NCI-H69 (cell line): ENCODE measurements at regions not wholly inside any gene's neighbourhood (a gene's known extent, or its start where the extent isn't known, plus 50 kb on each side); places are given as distances from the start of the nearest gene placed in this dataset.

Experiments
- DNase-seq: peaks from one replicate; lab custom pipeline; 2025; lab: John Stamatoyannopoulos, UW

- DNase-seq = no peak
Measured at GRCh38 chr2:12827721-12828120, 111.0 kb downstream of the TRIB2 start.

DNA sequence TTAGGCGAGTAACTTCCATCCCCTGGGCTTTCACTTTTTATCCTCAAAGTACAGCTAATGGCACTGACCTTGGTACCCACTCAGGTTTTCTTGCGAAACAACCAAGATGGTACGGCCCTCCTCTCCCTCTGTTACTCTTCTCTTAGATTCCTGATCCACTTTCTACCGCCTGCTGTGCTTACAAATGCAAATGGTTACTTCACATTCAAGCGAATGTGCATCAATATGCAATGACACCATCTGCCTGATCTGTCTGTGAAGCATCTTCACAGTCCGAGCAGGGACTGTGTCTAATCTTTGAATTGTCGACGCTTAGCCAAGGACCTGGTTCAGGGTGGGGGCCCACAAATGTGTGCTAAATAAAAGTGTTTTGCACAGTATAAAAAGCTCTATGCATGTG, 112.2 kb downstream of the TRIB2 start:
- DNase-seq = no peak

- DNase-seq = no peak
Measured at GRCh38 chr2:12831016-12831415, 114.3 kb downstream of the TRIB2 start.

DNA sequence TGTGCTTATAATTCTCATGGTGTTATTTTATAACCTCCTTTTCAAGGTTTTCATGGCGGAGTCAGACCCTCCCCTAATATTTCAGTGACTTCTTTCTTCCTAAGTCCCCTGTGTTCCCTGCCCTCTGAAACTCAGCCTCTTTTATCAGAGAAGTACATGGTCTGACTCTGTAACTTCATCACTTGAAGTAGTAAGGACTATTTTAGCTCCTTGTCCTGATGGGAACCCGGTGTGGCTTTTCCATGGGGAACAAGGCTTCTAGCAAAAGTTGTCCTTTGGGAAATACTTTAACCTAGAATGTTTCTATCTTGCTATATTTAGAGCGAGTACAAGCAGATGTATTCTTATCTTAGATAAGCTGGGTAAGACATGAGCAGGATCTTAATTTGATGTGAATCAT, 117.5 kb downstream of the TRIB2 start:
- DNase-seq = no peak

DNA sequence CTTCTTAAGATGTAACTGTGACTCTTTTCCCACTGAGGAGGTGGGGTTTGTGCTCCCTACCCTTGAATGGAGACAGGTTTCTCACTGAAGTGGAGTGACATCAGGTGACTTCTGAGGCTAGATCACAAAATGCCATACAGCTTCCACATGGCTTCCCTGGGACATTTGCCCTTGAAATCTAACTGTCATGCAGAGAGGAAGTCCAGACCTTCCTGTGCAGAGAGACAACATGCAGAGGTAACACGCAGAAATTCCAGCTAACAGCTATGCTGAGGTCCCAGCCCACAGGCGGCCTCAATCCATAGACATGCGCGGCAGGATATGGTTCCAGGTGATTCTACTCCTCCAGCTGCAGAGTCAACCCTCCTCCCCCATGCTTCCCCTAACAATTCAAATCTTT, 119.0 kb downstream of the TRIB2 start:
- DNase-seq = no peak

DNA sequence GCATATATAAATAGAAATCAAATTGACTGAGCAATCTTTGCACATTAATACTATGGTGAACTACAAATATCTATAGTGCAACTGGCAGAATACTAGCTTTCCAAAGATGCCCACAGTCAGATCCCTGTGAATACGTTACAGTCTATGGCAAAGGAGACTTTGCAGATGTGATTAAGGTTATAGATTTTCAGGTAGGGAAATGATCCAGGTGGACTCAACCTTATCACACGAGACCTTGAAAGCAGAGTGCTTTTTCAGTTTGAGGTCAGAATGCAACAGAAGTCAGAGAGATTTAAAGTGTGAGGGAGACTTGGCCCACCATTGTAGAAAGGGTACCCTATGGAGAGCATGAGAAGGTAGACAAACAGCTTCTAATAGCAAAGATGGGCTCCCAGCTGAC, 122.6 kb downstream of the TRIB2 start:
- no peak for DNase-seq

DNA sequence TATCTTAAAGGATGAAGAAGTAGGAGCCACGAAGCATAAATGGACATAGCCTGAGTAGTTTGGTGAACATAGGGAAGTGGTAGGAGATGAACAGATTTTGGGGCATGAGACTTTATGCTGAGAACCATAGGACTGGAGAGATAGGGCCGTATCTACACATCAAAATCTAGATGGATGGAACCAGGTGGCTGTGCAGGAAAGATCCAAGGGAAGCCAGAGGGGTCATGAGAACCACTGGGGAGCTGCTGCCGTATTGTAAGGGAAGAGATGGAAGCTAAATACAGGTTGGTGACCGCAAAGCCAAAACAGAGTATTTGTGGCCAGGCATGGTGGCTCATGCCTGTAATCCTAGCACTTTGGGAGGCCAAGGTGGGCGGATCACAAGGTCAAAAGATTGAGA, 124.3 kb downstream of the TRIB2 start:
- DNase-seq = no peak

DNA sequence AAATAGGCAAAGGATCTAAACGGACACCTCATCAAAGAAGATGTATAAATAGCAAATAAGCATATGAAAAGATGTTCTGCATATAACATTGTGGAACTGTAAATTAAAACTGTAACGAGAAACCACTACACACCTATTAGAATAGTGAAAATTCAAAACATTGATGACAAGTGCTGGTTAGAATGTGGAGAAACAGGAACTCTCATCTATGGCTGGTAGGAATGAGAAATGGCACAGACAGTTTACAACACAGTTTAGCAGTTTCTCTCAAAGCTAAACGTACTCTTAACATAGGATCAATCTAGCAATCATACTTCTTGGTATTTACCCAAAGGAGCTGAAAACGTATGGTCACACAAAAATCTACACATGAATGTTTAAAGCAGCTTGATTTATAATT, 126.2 kb downstream of the TRIB2 start:
- no peak for DNase-seq

- DNase-seq = no peak
Measured at GRCh38 chr2:12844511-12844910, 127.8 kb downstream of the TRIB2 start.

- DNase-seq = no peak
Measured at GRCh38 chr2:12847694-12848575, 131.2 kb downstream of the TRIB2 start.

- no peak for DNase-seq
Measured at GRCh38 chr2:12852135-12852534, 135.4 kb downstream of the TRIB2 start.

GRCh38 chr2:12854001-12854530, 137.3 kb downstream of the TRIB2 start:
- no peak for DNase-seq

DNA sequence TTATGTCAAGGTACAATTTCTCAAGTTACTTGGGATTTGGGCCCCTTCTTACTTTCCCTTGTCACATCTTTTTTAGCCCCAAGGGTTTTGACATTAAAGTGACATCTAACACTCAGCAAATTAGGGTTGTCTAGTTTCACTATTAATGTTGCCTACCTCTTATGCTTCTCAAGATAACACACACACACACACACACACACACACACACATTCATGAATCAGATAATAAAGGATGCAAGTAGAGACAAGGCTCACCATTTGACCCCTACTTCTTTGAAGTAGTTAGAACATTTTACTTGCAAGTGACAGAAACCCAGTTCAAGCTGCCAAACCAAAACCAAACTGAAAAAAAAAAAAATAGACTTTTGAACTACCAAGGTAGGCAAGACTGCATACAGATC, 138.8 kb downstream of the TRIB2 start:
- DNase-seq = no peak

DNA sequence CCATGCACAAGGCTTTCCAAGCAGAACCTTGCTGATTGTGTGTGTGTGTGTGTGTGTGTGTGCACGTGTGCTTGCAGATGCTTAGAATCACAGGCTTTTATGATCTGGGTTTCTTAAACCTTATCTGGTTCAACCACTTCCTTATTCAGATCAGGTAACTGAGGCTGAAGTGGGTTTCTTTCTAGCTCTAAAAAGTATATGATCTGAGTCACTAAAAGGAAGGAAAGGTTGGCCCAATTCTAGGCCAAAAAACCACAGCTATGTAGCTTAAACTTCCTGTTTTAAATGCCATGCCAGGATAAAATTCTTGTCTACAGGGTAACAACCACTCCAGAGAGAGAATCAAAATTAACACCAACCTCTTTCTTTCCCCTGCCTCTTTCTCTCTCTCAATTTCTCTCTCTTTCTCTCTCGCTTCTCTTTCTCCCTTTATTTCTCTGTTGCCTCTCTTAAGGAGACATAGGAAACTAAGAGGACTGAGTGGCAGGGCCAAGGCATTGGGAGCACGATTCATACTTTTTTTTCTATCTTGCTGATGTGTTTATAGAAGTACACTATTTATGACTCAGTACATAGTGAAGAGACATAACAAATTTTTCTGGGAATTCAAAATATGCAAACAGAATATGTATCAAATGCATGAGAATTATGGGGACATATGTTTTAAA, 140.3 kb downstream of the TRIB2 start:
- DNase-seq = no peak

- DNase-seq = no peak
Measured at GRCh38 chr2:12857891-12858290, 141.2 kb downstream of the TRIB2 start.

- DNase-seq = no peak
Measured at GRCh38 chr2:12858786-12859185, 142.1 kb downstream of the TRIB2 start.

- DNase-seq = no peak
Measured at GRCh38 chr2:12861344-12861930, 144.7 kb downstream of the TRIB2 start.

- DNase-seq = no peak
Measured at GRCh38 chr2:12862541-12862940, 145.8 kb downstream of the TRIB2 start.

DNA sequence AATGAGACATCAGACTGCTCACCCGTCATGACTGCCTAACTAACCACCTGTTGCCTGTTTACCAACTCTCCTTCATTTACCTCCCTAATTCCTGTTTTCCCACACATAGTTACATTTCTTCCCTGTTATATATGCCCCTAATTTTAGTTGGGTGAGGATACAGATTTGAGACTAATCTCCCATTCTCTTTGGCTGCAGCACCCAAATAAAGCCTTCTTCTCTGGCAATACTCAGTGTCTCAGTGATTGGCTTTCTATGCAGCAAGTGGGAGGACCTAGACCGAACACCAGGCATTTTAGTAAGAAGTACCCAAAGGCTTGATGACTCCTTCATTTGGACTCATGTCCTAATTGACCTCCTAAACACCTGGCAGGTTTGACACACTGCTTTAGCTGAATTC, 147.2 kb downstream of the TRIB2 start:
- DNase-seq = no peak

GRCh38 chr2:12867631-12868287, 151.0 kb downstream of the TRIB2 start:
- DNase-seq = no peak

DNA sequence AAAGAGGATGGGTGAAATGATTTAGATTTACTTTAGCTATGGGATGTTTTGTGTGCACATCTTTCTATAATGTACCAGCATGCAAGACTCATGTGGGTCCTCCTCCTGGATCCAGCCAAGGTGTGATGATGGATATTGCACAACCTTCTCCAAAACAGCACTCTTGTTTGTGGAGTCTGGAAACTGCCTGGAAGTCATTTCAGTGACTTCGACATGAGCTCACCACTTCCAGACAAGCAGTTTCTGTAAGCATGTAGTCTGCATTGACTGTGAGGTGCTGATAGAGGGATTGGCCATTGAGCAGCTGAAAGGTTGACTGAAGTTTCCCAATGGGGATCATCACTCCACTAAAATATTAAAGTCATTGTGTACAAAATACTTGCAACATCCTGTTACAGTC, 154.0 kb downstream of the TRIB2 start:
- DNase-seq = no peak

DNA sequence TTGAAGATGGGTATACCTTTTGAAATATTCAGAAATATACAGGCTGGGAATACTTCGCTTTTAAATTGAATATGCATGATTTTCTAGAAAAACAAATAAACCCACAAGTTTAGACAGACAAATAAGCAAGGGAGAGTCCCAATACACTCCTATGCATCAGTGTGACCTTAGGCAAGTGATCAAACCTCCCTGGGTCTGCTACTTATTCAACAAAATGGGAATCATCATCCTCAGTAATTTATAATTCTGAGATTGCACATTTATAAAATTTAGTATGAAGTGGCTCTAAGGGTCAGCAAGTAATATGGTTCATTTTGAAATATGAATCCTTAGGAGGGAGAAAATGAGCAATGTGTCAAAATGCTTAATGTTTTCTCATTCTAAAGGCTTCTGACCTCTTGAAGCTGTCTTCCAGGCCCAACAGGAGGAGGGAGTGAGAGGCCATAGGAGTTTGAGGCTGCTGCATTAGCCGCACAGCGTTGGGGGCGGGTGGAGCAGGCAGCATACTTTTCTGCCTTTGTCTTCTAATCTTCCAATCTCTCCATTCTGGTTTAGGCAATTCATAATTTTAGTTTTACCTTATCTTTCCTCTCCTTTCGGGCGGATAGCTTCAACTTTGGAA, 155.1 kb downstream of the TRIB2 start:
- no peak for DNase-seq
